Fibroblast of lung (primary cell): ENCODE measurements at regions not wholly inside any gene's neighbourhood (a gene's known extent, or its start where the extent isn't known, plus 50 kb on each side); places are given as distances from the start of the nearest gene placed in this dataset.

Experiments
- DNase-seq, 2 donors: peaks; one replicate each; pipeline versions ENCODE4 v3.0.0 to v3.0.0-alpha.2; 2010; ENCODE audit warnings: low read depth in 2 of 2
- H2AFZ ChIP-seq: 2 replicates; pipeline ENCODE4 v1.5.1; 2012; ENCODE audit warnings: low read length, control low read depth, inconsistent platforms
- H3K27ac ChIP-seq: 2 replicates; pipeline ENCODE4 v1.5.1; 2011; ENCODE audit warnings: low read length, control low read depth; ENCODE audit not compliant: insufficient read depth
- H3K27me3 ChIP-seq: 2 replicates; pipeline ENCODE4 v1.5.1; 2011; ENCODE audit warnings: mild to moderate bottlenecking, low read length; ENCODE audit not compliant: control insufficient read depth, insufficient read depth
- H3K36me3 ChIP-seq: 2 replicates; pipeline ENCODE4 v1.5.1; 2011; ENCODE audit warnings: low read length; ENCODE audit not compliant: control insufficient read depth, insufficient read depth
- H3K4me1 ChIP-seq: 2 replicates; pipeline ENCODE4 v1.5.1; 2011; ENCODE audit warnings: low read length; ENCODE audit not compliant: control insufficient read depth, insufficient read depth; ENCODE audit errors: extremely low read depth
- H3K4me2 ChIP-seq: 2 replicates; pipeline ENCODE4 v1.5.1; 2011; ENCODE audit warnings: low read length, control low read depth; ENCODE audit not compliant: insufficient read depth; ENCODE audit errors: extremely low read depth
- H3K4me3 ChIP-seq, 4 experiments: fragments of 200-600 bp in 1 of 4; sonication (generic) in 1 of 4; replicated peaks in 1 of 4; 2 replicates each; pipeline ENCODE4 v1.5.1; 2011 to 2016; ENCODE audit warnings: low read length in 4 of 4, low read depth in 3 of 4, mild to moderate bottlenecking in 3 of 4, control low read depth in 2 of 4, inconsistent platforms in 1 of 4, mixed read lengths in 1 of 4; ENCODE audit not compliant: insufficient read depth in 1 of 4; ENCODE audit errors: control extremely low read depth in 1 of 4
- H3K79me2 ChIP-seq: 2 replicates; pipeline ENCODE4 v1.5.1; 2012; ENCODE audit warnings: mild to moderate bottlenecking, low read length, inconsistent platforms; ENCODE audit not compliant: control insufficient read depth, insufficient read depth
- H3K9ac ChIP-seq: 2 replicates; pipeline ENCODE4 v1.5.1; 2011; ENCODE audit warnings: mild to moderate bottlenecking, low read length, control low read depth; ENCODE audit not compliant: insufficient read depth
- H3K9me3 ChIP-seq: 2 replicates; pipeline ENCODE4 v1.5.1; 2012; ENCODE audit warnings: low read depth, low read length; ENCODE audit not compliant: control insufficient read depth, insufficient read depth
- H4K20me1 ChIP-seq: 2 replicates; pipeline ENCODE4 v1.5.1; 2011; ENCODE audit warnings: low read length; ENCODE audit not compliant: control insufficient read depth, insufficient read depth; ENCODE audit errors: extremely low read depth
- EZH2 ChIP-seq: IDR thresholded peaks from 2 replicates; pipeline ENCODE4 v1.5.1; 2012; ENCODE audit warnings: low read length, control low read depth, mild to moderate bottlenecking; ENCODE audit errors: missing control alignments
- TF ChIP-seq, protein P1 (sequence below), 2 donors: IDR thresholded peaks in 1 of 2; conservative IDR thresholded peaks in 1 of 2; 1 replicate in 1 of 2; 2 replicates in 1 of 2; pipeline ENCODE4 v1.5.1; 2011 to 2012; ENCODE audit warnings: low read length in 2 of 2, control low read depth in 1 of 2, inconsistent platforms in 1 of 2, low read depth in 1 of 2, mild to moderate bottlenecking in 1 of 2

DNA sequence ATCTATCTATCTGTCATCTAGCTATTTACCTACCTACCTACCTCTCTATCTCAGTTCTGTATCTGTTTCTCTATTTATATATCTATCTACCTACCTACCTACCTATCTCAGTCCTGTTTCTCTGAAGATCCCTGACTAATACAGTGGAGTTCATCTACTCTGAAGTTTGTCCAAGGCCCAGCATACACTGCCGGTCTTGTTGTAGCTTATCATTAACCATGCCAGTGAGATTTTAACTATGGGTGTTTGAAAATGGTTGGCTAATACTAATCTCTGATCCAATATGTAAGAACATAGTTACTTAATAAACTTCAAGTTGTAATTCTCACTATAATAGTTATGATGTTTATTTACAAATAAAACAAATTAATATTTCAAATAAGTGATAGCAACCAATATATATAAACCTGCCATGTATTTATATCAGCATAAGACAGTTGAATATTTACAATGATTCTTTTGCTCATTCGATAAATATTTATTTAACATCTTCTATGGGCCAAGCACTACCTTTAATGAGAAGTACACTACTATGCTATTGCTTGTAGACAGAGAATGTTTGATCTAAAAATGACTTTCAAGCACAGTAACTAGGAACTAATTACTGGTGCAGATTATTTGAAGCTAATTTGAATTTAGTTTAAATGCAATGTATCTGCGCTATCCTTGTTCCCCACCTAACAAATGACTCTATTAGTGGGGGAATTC, 242.1 kb downstream of the KLF5 start:
- H3K79me2 ChIP-seq = no peaks in the 10 kb centered on the region
- TF ChIP-seq EZH2 = no peak
- TF ChIP-seq, protein P1, sequence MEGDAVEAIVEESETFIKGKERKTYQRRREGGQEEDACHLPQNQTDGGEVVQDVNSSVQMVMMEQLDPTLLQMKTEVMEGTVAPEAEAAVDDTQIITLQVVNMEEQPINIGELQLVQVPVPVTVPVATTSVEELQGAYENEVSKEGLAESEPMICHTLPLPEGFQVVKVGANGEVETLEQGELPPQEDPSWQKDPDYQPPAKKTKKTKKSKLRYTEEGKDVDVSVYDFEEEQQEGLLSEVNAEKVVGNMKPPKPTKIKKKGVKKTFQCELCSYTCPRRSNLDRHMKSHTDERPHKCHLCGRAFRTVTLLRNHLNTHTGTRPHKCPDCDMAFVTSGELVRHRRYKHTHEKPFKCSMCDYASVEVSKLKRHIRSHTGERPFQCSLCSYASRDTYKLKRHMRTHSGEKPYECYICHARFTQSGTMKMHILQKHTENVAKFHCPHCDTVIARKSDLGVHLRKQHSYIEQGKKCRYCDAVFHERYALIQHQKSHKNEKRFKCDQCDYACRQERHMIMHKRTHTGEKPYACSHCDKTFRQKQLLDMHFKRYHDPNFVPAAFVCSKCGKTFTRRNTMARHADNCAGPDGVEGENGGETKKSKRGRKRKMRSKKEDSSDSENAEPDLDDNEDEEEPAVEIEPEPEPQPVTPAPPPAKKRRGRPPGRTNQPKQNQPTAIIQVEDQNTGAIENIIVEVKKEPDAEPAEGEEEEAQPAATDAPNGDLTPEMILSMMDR (conservative IDR thresholded peaks at IDR 0.05 in 1 of 2, IDR thresholded peaks at IDR 0.05 in 1 of 2; ENCODE audit: low read depth in 1 of 2, low read length in 2 of 2) = no peak
- no peak for DNase-seq
- no peak overlapping the region for H2AFZ ChIP-seq
- H3K36me3 ChIP-seq = no peaks in the 10 kb centered on the region
- no peaks in the 10 kb centered on the region for H3K27me3 ChIP-seq
- H3K4me1 ChIP-seq = no peaks in the 10 kb centered on the region
- no peak overlapping the region for H3K9ac ChIP-seq
- no peak overlapping the region for H3K4me3 ChIP-seq
- H3K4me2 ChIP-seq = no peak overlapping the region
- H3K27ac ChIP-seq = no peak overlapping the region
- H3K9me3 ChIP-seq = no peaks in the 10 kb centered on the region
- no peaks in the 10 kb centered on the region for H4K20me1 ChIP-seq

GRCh38 chr13:73299787-73300186, 241.0 kb downstream of the KLF5 start:
- H3K27ac ChIP-seq = no peak overlapping the region
- H3K9ac ChIP-seq = no peak overlapping the region
- H3K9me3 ChIP-seq = no peaks in the 10 kb centered on the region
- TF ChIP-seq, protein P1 (conservative IDR thresholded peaks at IDR 0.05 in 1 of 2, IDR thresholded peaks at IDR 0.05 in 1 of 2; ENCODE audit: low read depth in 1 of 2, low read length in 2 of 2) = no peak
- TF ChIP-seq EZH2 = no peak
- no peaks in the 10 kb centered on the region for H3K36me3 ChIP-seq
- no peaks in the 10 kb centered on the region for H4K20me1 ChIP-seq
- no peaks in the 10 kb centered on the region for H3K79me2 ChIP-seq
- no peaks in the 10 kb centered on the region for H3K4me1 ChIP-seq
- no peak overlapping the region for H3K4me2 ChIP-seq
- peak in 1 of 2 donors; percentile 73 for DNase-seq
- H3K27me3 ChIP-seq = no peaks in the 10 kb centered on the region
- H3K4me3 ChIP-seq = no peak overlapping the region
- H2AFZ ChIP-seq = no peak overlapping the region

DNA sequence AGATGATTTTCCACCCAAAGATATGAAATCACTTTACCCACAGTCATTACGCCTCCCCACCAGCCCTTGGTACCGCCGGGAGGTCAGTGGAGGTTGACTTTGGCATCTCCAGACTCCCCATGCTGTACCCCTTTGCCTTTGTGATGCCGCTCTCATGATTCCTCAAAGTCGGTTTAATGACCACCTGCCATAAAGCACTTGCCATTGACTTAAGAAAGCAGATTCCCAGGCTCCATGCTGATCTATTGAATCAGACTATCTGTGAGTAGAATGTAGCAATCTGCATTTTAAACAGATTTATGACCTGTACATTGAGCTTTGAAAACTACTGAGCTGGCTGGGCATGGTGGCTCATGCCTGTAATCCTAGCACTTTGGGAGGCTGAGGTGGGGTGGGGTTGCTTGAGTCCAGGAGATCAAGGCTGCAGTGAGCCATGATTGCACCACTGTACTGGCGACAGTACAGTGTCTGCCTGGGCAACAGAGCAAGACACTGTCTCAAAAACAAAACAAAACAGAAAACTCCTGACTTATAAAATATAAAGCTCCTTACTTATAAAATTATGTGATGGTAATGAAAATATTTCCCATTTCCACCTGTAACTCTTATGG, 235.2 kb downstream of the KLF5 start:
- Histone ChIP-seq H3K79me2 (no peaks in the 10 kb centered on the region), H4K20me1 (no peaks in the 10 kb centered on the region), H3K27ac (no peak overlapping the region), H3K9ac (no peak overlapping the region), H3K4me2 (no peak overlapping the region), H3K36me3 (no peaks in the 10 kb centered on the region), H3K27me3 (no peaks in the 10 kb centered on the region), H3K4me3 (no peak overlapping the region), H3K9me3 (no peaks in the 10 kb centered on the region), H3K4me1 (no peaks in the 10 kb centered on the region), H2AFZ (no peak overlapping the region)
- no peak for DNase-seq
- no peak for TF ChIP-seq EZH2
- TF ChIP-seq, protein P1 (conservative IDR thresholded peaks at IDR 0.05 in 1 of 2, IDR thresholded peaks at IDR 0.05 in 1 of 2; ENCODE audit: low read depth in 1 of 2, low read length in 2 of 2) = no peak
